ENCODE measurements at regions not wholly inside any gene's neighbourhood (a gene's known extent, or its start where the extent isn't known, plus 50 kb on each side); places are given as distances from the start of the nearest gene placed in this dataset.

GRCh38 chr18:38487521-38487920, 921.9 kb upstream of the CELF4 start:
- 83% methylated on average over 1 of the region's 2 CpGs for WGBS (ENCODE audit: insufficient coverage)
- H3K27ac ChIP-seq (ENCODE audit: low read depth, low read length), result no peak overlapping the region

GRCh38 chr18:38483326-38483725, 917.7 kb upstream of the CELF4 start:
- no peaks in the 10 kb centered on the region for H3K4me1 ChIP-seq (ENCODE audit: control insufficient read depth, insufficient read depth, low read length)
- H3K4me3 ChIP-seq (ENCODE audit: low read depth, low read length), result no peak overlapping the region
- DNase-seq (ENCODE audit: low read depth in 4 of 6, low spot score in 6 of 6), result no peak
- H3K27ac ChIP-seq (ENCODE audit: low read depth, low read length), result no peak overlapping the region
- no peaks in the 10 kb centered on the region for H3K36me3 ChIP-seq (ENCODE audit: control insufficient read depth, insufficient read depth, low read length)
- WGBS (ENCODE audit: insufficient coverage), result no CpG with 5 or more reads among the region's 5 CpGs
- H3K9me3 ChIP-seq (ENCODE audit: control insufficient read depth, insufficient read depth, low read length), result no peaks in the 10 kb centered on the region
- H3K27me3 ChIP-seq (ENCODE audit: control insufficient read depth, insufficient read depth, low read length), result no peaks in the 10 kb centered on the region

More at GRCh38 chr18:38487521-38487920, 921.9 kb upstream of the CELF4 start:
- Histone ChIP-seq H3K4me1 (ENCODE audit: control insufficient read depth, insufficient read depth, low read length) (no peaks in the 10 kb centered on the region), H3K4me3 (ENCODE audit: low read depth, low read length) (no peak overlapping the region), H3K27me3 (ENCODE audit: control insufficient read depth, insufficient read depth, low read length) (no peaks in the 10 kb centered on the region), H3K9me3 (ENCODE audit: control insufficient read depth, insufficient read depth, low read length) (no peaks in the 10 kb centered on the region), H3K36me3 (ENCODE audit: control insufficient read depth, insufficient read depth, low read length) (no peaks in the 10 kb centered on the region)
- no peak for DNase-seq (ENCODE audit: low read depth in 4 of 6, low spot score in 6 of 6)

GRCh38 chr18:38481576-38481975, 916.0 kb upstream of the CELF4 start:
- no peaks in the 10 kb centered on the region for H3K27me3 ChIP-seq (ENCODE audit: control insufficient read depth, insufficient read depth, low read length)
- H3K4me3 ChIP-seq (ENCODE audit: low read depth, low read length), result no peak overlapping the region
- WGBS (ENCODE audit: insufficient coverage), result no CpG with 5 or more reads among the region's 5 CpGs
- no peaks in the 10 kb centered on the region for H3K4me1 ChIP-seq (ENCODE audit: control insufficient read depth, insufficient read depth, low read length)
- H3K36me3 ChIP-seq (ENCODE audit: control insufficient read depth, insufficient read depth, low read length), result no peaks in the 10 kb centered on the region
- no peak overlapping the region for H3K27ac ChIP-seq (ENCODE audit: low read depth, low read length)
- H3K9me3 ChIP-seq (ENCODE audit: control insufficient read depth, insufficient read depth, low read length), result no peaks in the 10 kb centered on the region
- DNase-seq (ENCODE audit: low read depth in 4 of 6, low spot score in 6 of 6), result peak in 2 of 6 donors; percentile 31 to 35

GRCh38 chr18:38475686-38476085, 910.1 kb upstream of the CELF4 start:
- H3K36me3 ChIP-seq (ENCODE audit: control insufficient read depth, insufficient read depth, low read length), result no peaks in the 10 kb centered on the region
- no peaks in the 10 kb centered on the region for H3K4me1 ChIP-seq (ENCODE audit: control insufficient read depth, insufficient read depth, low read length)
- no peaks in the 10 kb centered on the region for H3K27me3 ChIP-seq (ENCODE audit: control insufficient read depth, insufficient read depth, low read length)
- no peak for DNase-seq (ENCODE audit: low read depth in 4 of 6, low spot score in 6 of 6)
- WGBS (ENCODE audit: insufficient coverage), result 80% methylated on average over 1 of the region's 2 CpGs
- H3K4me3 ChIP-seq (ENCODE audit: low read depth, low read length), result no peak overlapping the region
- H3K9me3 ChIP-seq (ENCODE audit: control insufficient read depth, insufficient read depth, low read length), result no peaks in the 10 kb centered on the region
- H3K27ac ChIP-seq (ENCODE audit: low read depth, low read length), result no peak overlapping the region

GRCh38 chr18:38473535-38473934, 907.9 kb upstream of the CELF4 start:
- no CpG with 5 or more reads among the region's 2 CpGs for WGBS (ENCODE audit: insufficient coverage)
- Histone ChIP-seq H3K9me3 (ENCODE audit: control insufficient read depth, insufficient read depth, low read length) (no peaks in the 10 kb centered on the region), H3K4me3 (ENCODE audit: low read depth, low read length) (no peak overlapping the region), H3K27me3 (ENCODE audit: control insufficient read depth, insufficient read depth, low read length) (no peaks in the 10 kb centered on the region), H3K4me1 (ENCODE audit: control insufficient read depth, insufficient read depth, low read length) (no peaks in the 10 kb centered on the region), H3K27ac (ENCODE audit: low read depth, low read length) (no peak overlapping the region), H3K36me3 (ENCODE audit: control insufficient read depth, insufficient read depth, low read length) (no peaks in the 10 kb centered on the region)
- no peak for DNase-seq (ENCODE audit: low read depth in 4 of 6, low spot score in 6 of 6)

- no peaks in the 10 kb centered on the region for H3K4me1 ChIP-seq (ENCODE audit: control insufficient read depth, insufficient read depth, low read length)
- no peak overlapping the region for H3K4me3 ChIP-seq (ENCODE audit: low read depth, low read length)
Measured at GRCh38 chr18:38470421-38470820, 904.8 kb upstream of the CELF4 start.

GRCh38 chr18:38466426-38466825, 900.8 kb upstream of the CELF4 start:
- Histone ChIP-seq H3K27me3 (ENCODE audit: control insufficient read depth, insufficient read depth, low read length) (no peaks in the 10 kb centered on the region), H3K36me3 (ENCODE audit: control insufficient read depth, insufficient read depth, low read length) (no peaks in the 10 kb centered on the region), H3K4me3 (ENCODE audit: low read depth, low read length) (no peak overlapping the region), H3K9me3 (ENCODE audit: control insufficient read depth, insufficient read depth, low read length) (no peaks in the 10 kb centered on the region), H3K4me1 (ENCODE audit: control insufficient read depth, insufficient read depth, low read length) (no peaks in the 10 kb centered on the region), H3K27ac (ENCODE audit: low read depth, low read length) (no peak overlapping the region)
- WGBS (ENCODE audit: insufficient coverage), result no CpG with 5 or more reads among the region's 2 CpGs
- DNase-seq (ENCODE audit: low read depth in 4 of 6, low spot score in 6 of 6), result no peak

More at GRCh38 chr18:38470421-38470820, 904.8 kb upstream of the CELF4 start:
- DNase-seq (ENCODE audit: low read depth in 4 of 6, low spot score in 6 of 6), result no peak
- Histone ChIP-seq H3K27ac (ENCODE audit: low read depth, low read length) (no peak overlapping the region), H3K36me3 (ENCODE audit: control insufficient read depth, insufficient read depth, low read length) (no peaks in the 10 kb centered on the region), H3K9me3 (ENCODE audit: control insufficient read depth, insufficient read depth, low read length) (no peaks in the 10 kb centered on the region), H3K27me3 (ENCODE audit: control insufficient read depth, insufficient read depth, low read length) (no peaks in the 10 kb centered on the region)

GRCh38 chr18:38464024-38464423, 898.4 kb upstream of the CELF4 start:
- Histone ChIP-seq H3K9me3 (ENCODE audit: control insufficient read depth, insufficient read depth, low read length) (no peaks in the 10 kb centered on the region), H3K36me3 (ENCODE audit: control insufficient read depth, insufficient read depth, low read length) (no peaks in the 10 kb centered on the region), H3K27me3 (ENCODE audit: control insufficient read depth, insufficient read depth, low read length) (no peaks in the 10 kb centered on the region), H3K4me1 (ENCODE audit: control insufficient read depth, insufficient read depth, low read length) (peaks cover 3% of the 10 kb centered on the region), H3K4me3 (ENCODE audit: low read depth, low read length) (no peak overlapping the region), H3K27ac (ENCODE audit: low read depth, low read length) (no peak overlapping the region)
- no peak for DNase-seq (ENCODE audit: low read depth in 4 of 6, low spot score in 6 of 6)
- 100% methylated on average over 1 of the region's 1 CpG for WGBS (ENCODE audit: insufficient coverage)

GRCh38 chr18:38460657-38461056, 895.1 kb upstream of the CELF4 start:
- H3K4me1 ChIP-seq (ENCODE audit: control insufficient read depth, insufficient read depth, low read length), result peaks cover 4% of the 10 kb centered on the region
- WGBS (ENCODE audit: insufficient coverage), result 86% methylated on average over 1 of the region's 4 CpGs
- no peaks in the 10 kb centered on the region for H3K9me3 ChIP-seq (ENCODE audit: control insufficient read depth, insufficient read depth, low read length)
- H3K36me3 ChIP-seq (ENCODE audit: control insufficient read depth, insufficient read depth, low read length), result no peaks in the 10 kb centered on the region
- DNase-seq (ENCODE audit: low read depth in 4 of 6, low spot score in 6 of 6), result no peak
- no peaks in the 10 kb centered on the region for H3K27me3 ChIP-seq (ENCODE audit: control insufficient read depth, insufficient read depth, low read length)
- H3K4me3 ChIP-seq (ENCODE audit: low read depth, low read length), result no peak overlapping the region
- no peak overlapping the region for H3K27ac ChIP-seq (ENCODE audit: low read depth, low read length)

GRCh38 chr18:38459131-38459994, 893.8 kb upstream of the CELF4 start:
- Histone ChIP-seq H3K27me3 (ENCODE audit: control insufficient read depth, insufficient read depth, low read length) (no peaks in the 10 kb centered on the region), H3K4me1 (ENCODE audit: control insufficient read depth, insufficient read depth, low read length) (peaks cover 4% of the 10 kb centered on the region), H3K36me3 (ENCODE audit: control insufficient read depth, insufficient read depth, low read length) (no peaks in the 10 kb centered on the region), H3K4me3 (ENCODE audit: low read depth, low read length) (no peak overlapping the region), H3K27ac (ENCODE audit: low read depth, low read length) (no peak overlapping the region), H3K9me3 (ENCODE audit: control insufficient read depth, insufficient read depth, low read length) (no peaks in the 10 kb centered on the region)
- DNase-seq (ENCODE audit: low read depth in 4 of 6, low spot score in 6 of 6), result peak in 2 of 6 donors; percentile 51 to 81
- WGBS (ENCODE audit: insufficient coverage), result 46% methylated on average over 8 of the region's 14 CpGs
